ENCODE measurements at regions not wholly inside any gene's neighbourhood (a gene's known extent, or its start where the extent isn't known, plus 50 kb on each side); places are given as distances from the start of the nearest gene placed in this dataset.
"Not testable (repeated sequence)": the region's sequence is repeated elsewhere in the genome, so short reads cannot be mapped to it uniquely, and the experiment has no call there.

DNA sequence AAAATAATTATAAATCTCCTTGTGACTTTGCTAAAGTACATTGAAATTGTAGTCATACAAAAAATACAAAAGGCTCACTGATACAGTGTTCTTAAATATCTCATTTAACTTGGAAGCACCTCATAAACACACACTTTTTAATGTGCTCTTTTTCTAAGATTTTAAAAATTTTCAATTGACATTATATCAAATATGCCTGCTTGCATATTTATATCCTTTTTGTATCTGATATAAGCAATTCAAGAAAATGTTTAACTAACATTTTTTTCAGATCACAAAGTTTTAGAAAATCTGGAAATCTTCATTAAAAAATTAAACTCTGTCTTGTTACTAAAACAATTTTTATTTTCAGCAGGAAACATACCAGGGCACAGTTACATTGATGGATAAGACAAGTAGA lies 661.5 kb downstream of the REEP3 start:
- no peak overlapping the region for H3K27ac ChIP-seq
- no peak overlapping the region for H3K4me3 ChIP-seq
- H3K27me3 ChIP-seq, result no peaks in the 10 kb centered on the region
- no peak for DNase-seq (ENCODE audit: low spot score in 2 of 2)
- TF ChIP-seq POLR2AphosphoS5 (IDR thresholded peaks at IDR 0.05), result no peak
- H3K4me1 ChIP-seq, result no peaks in the 10 kb centered on the region
- H3K36me3 ChIP-seq, result no peaks in the 10 kb centered on the region
- no peaks in the 10 kb centered on the region for H3K9me3 ChIP-seq

DNA sequence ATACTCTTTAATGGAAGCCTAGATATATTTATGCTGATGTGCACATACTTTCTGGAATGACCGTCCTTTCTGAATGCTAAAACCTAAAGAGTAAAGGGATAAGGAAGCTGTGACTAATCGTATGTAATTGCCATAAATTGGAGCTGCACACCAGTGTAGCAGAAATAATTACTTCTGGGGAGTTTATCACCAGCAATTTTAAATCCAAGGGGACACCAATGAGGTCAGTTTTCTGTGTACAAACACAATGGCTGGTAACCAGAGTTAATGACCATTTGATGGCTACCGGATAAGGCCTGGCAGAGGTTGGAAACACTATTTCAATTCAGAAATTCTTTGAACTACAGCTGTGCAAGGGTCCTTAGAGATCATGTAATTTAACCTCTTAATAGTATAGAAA lies 670.1 kb downstream of the REEP3 start:
- no peak for DNase-seq (ENCODE audit: low spot score in 2 of 2)
- TF ChIP-seq POLR2A (IDR thresholded peaks at IDR 0.05) (no peak), EP300 (IDR thresholded peaks at IDR 0.05) (no peak), POLR2AphosphoS5 (IDR thresholded peaks at IDR 0.05) (no peak)
- TF ChIP-seq, protein P1, sequence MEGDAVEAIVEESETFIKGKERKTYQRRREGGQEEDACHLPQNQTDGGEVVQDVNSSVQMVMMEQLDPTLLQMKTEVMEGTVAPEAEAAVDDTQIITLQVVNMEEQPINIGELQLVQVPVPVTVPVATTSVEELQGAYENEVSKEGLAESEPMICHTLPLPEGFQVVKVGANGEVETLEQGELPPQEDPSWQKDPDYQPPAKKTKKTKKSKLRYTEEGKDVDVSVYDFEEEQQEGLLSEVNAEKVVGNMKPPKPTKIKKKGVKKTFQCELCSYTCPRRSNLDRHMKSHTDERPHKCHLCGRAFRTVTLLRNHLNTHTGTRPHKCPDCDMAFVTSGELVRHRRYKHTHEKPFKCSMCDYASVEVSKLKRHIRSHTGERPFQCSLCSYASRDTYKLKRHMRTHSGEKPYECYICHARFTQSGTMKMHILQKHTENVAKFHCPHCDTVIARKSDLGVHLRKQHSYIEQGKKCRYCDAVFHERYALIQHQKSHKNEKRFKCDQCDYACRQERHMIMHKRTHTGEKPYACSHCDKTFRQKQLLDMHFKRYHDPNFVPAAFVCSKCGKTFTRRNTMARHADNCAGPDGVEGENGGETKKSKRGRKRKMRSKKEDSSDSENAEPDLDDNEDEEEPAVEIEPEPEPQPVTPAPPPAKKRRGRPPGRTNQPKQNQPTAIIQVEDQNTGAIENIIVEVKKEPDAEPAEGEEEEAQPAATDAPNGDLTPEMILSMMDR (IDR thresholded peaks at IDR 0.05), result no peak
- 62% methylated on average over 3 of the region's 3 CpGs for WGBS
- Histone ChIP-seq H3K9me3 (no peaks in the 10 kb centered on the region), H3K4me3 (no peak overlapping the region), H3K27me3 (no peaks in the 10 kb centered on the region), H3K27ac (no peak overlapping the region), H3K4me1 (no peaks in the 10 kb centered on the region), H3K36me3 (no peaks in the 10 kb centered on the region)

DNA sequence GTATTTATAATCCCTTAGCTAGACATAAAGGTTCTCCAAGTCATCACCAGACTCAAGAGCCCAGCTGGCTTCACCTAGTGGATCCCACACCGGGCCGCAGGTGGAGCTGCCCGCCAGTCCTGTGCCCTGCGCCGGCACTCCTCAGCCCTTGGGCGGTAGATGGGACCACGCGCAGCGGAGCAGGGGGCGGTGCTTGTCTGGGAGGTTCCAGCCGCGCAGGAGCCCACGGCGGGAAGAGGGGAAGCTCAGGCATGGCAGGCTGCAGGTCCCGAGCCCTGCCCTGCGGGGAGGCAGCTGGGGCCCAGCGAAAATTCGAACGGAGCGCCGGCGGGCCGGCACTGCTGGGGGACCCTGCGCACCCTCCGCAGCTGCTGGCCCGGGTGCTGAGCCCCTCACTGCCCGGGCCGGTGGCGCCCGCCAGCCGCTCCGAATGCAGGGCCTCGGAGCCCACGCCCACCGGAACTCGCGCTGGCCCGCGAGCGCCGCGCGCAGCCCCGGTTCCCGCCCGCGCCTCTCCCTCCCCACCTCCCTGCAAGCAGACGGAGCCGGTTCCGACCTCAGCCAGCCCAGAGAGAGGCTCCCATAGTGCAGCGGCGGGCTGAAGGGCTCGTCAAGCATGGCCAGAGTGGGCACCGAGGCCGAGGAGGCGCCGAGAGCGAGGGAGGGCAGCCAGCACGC lies 675.6 kb downstream of the REEP3 start:
- H3K4me1 ChIP-seq, result no peaks in the 10 kb centered on the region
- WGBS, result 97% methylated on average over 5 of the region's 59 CpGs
- no peak for TF ChIP-seq EP300 (IDR thresholded peaks at IDR 0.05)
- TF ChIP-seq, protein P1 (IDR thresholded peaks at IDR 0.05), result no peak
- no peak for DNase-seq (ENCODE audit: low spot score in 2 of 2)
- H3K9me3 ChIP-seq, result no peaks in the 10 kb centered on the region
- no peak overlapping the region for H3K27ac ChIP-seq
- no peaks in the 10 kb centered on the region for H3K27me3 ChIP-seq
- no peaks in the 10 kb centered on the region for H3K36me3 ChIP-seq
- H3K4me3 ChIP-seq, result no peak overlapping the region

DNA sequence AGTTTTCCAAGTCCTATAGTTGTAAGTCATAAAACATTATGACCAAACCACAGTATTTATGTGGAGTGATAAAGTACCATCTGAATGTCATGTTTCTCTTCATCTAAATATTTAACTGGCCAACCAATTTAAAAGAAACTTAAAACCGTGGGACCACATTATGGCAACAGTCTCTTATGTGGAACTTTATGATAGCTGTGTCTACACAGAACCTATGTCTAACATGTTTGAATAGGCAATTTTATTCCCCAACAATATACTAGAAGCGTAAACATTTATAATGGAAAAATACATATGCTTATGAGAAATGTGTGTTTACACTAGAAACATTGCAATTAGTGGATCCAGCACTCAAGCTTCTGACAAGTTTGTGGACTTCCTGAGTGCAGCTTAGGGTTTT lies 680.7 kb downstream of the REEP3 start:
- H3K27me3 ChIP-seq, result no peaks in the 10 kb centered on the region
- TF ChIP-seq, protein P1 (IDR thresholded peaks at IDR 0.05), result no peak
- TF ChIP-seq POLR2AphosphoS5 (IDR thresholded peaks at IDR 0.05) (no peak), POLR2A (IDR thresholded peaks at IDR 0.05) (no peak), EP300 (IDR thresholded peaks at IDR 0.05) (no peak)
- H3K9me3 ChIP-seq, result no peaks in the 10 kb centered on the region
- no peak overlapping the region for H3K4me3 ChIP-seq
- H3K4me1 ChIP-seq, result no peaks in the 10 kb centered on the region
- no peak for DNase-seq (ENCODE audit: low spot score in 2 of 2)
- 80% methylated on average over 2 of the region's 2 CpGs for WGBS
- H3K27ac ChIP-seq, result no peak overlapping the region
- H3K36me3 ChIP-seq, result no peaks in the 10 kb centered on the region

DNA sequence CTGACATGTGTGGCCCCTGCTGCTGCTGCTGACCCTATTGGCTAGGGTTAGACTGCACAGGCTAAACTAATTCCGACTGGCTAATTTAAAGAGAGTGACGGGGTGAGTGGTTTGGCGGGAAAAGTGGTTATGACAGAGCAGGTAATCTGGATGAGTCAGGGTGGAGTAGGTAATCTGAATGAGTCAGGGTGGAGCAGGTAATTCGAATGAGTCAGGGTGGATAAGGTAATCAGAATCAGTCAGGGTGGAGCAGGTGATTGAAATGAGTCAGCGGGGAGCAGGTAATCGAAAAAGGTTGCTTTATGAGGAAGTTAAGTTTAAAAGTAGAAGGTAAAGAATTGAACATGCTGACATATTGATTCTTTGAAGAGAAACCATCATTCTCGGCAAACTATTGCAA lies 683.3 kb downstream of the REEP3 start:
- DNase-seq (ENCODE audit: low spot score in 2 of 2); H3K27me3 ChIP-seq: not testable (repeated sequence)
- 83% methylated on average over 7 of the region's 7 CpGs for WGBS

DNA sequence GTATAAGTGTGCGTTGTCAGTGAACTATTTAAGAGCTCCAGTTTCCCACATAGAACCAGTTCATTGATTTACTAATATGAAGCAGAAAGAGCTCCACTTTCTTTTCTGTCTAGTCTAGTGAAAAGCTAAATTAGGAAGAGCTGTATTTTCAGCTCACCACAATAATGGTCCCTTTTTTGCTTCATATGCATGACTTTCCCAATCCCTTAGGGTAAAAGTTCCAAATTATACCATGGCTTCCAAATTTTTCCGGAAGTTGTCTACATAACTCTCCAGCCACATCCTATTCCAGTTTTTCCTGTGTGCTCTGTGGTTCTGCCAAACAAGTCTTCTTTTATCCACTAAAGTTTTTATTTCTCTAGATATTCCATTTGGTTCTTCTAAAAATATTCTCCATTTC lies 685.2 kb downstream of the REEP3 start:
- WGBS, result 69% methylated on average over 2 of the region's 2 CpGs
- no peak for DNase-seq (ENCODE audit: low spot score in 2 of 2)
- Histone ChIP-seq H3K27ac (no peak overlapping the region), H3K9me3 (no peaks in the 10 kb centered on the region), H3K4me1 (no peaks in the 10 kb centered on the region), H3K36me3 (no peaks in the 10 kb centered on the region), H3K27me3 (no peaks in the 10 kb centered on the region), H3K4me3 (no peak overlapping the region)
- TF ChIP-seq POLR2AphosphoS5 (IDR thresholded peaks at IDR 0.05) (no peak), POLR2A (IDR thresholded peaks at IDR 0.05) (no peak), EP300 (IDR thresholded peaks at IDR 0.05) (no peak)
- TF ChIP-seq, protein P1 (IDR thresholded peaks at IDR 0.05), result no peak

More for the DNA sequence above, 683.3 kb downstream of the REEP3 start:
- not testable (repeated sequence) for H3K4me1 ChIP-seq, H3K36me3 ChIP-seq, H3K9me3 ChIP-seq, H3K4me3 ChIP-seq, H3K27ac ChIP-seq
